ENCODE measurements at regions not wholly inside any gene's neighbourhood (a gene's known extent, or its start where the extent isn't known, plus 50 kb on each side); places are given as distances from the start of the nearest gene placed in this dataset.

- no peak for DNase-seq (ENCODE audit: low read depth)
- no peak overlapping the region for H3K4me3 ChIP-seq (ENCODE audit: low read depth, low read length)
- no peak for TF ChIP-seq CTCF (IDR thresholded peaks at IDR 0.05; ENCODE audit: low read depth, low read length, missing control alignments)
Observed at GRCh38 chr10:8927705-8928104, 873.2 kb downstream of the GATA3 start.

GRCh38 chr10:8946451-8946850, 892.0 kb downstream of the GATA3 start:
- no peak overlapping the region for H3K4me3 ChIP-seq (ENCODE audit: low read depth, low read length)
- no peak for TF ChIP-seq CTCF (IDR thresholded peaks at IDR 0.05; ENCODE audit: low read depth, low read length, missing control alignments)
- no peak for DNase-seq (ENCODE audit: low read depth)

GRCh38 chr10:8950978-8951377, 896.5 kb downstream of the GATA3 start:
- DNase-seq (ENCODE audit: low read depth), result no peak
- no peak overlapping the region for H3K4me3 ChIP-seq (ENCODE audit: low read depth, low read length)
- no peak for TF ChIP-seq CTCF (IDR thresholded peaks at IDR 0.05; ENCODE audit: low read depth, low read length, missing control alignments)

- no peak for DNase-seq (ENCODE audit: low read depth)
- no peak for TF ChIP-seq CTCF (IDR thresholded peaks at IDR 0.05; ENCODE audit: low read depth, low read length, missing control alignments)
- H3K4me3 ChIP-seq (ENCODE audit: low read depth, low read length), result no peak overlapping the region
Observed at GRCh38 chr10:8951440-8952089, 897.1 kb downstream of the GATA3 start.

- no peak for DNase-seq (ENCODE audit: low read depth)
- no peak overlapping the region for H3K4me3 ChIP-seq (ENCODE audit: low read depth, low read length)
- no peak for TF ChIP-seq CTCF (IDR thresholded peaks at IDR 0.05; ENCODE audit: low read depth, low read length, missing control alignments)
Observed at GRCh38 chr10:8956400-8956799, 901.9 kb downstream of the GATA3 start.

- DNase-seq (ENCODE audit: low read depth), result no peak
- no peak for TF ChIP-seq CTCF (IDR thresholded peaks at IDR 0.05; ENCODE audit: low read depth, low read length, missing control alignments)
- no peak overlapping the region for H3K4me3 ChIP-seq (ENCODE audit: low read depth, low read length)
Observed at GRCh38 chr10:8962249-8962648, 907.8 kb downstream of the GATA3 start.

GRCh38 chr10:8967061-8967460, 912.6 kb downstream of the GATA3 start:
- TF ChIP-seq CTCF (IDR thresholded peaks at IDR 0.05; ENCODE audit: low read depth, low read length, missing control alignments), result no peak

More at GRCh38 chr10:8967061-8967460, 912.6 kb downstream of the GATA3 start:
- H3K4me3 ChIP-seq (ENCODE audit: low read depth, low read length), result no peak overlapping the region
- DNase-seq (ENCODE audit: low read depth), result no peak
